DND-41 (cell line): ENCODE measurements at regions not wholly inside any gene's neighbourhood (a gene's known extent, or its start where the extent isn't known, plus 50 kb on each side); places are given as distances from the start of the nearest gene placed in this dataset.

Experiments used
- ATAC-seq: fragments of 200-7000 bp; cut with Tn5 transposase; 3 replicates; pipeline ENCODE4 v1.9.1; 2021; ENCODE audit warnings: low read depth; ENCODE audit not compliant: insufficient read depth
- DNase-seq: peaks from one replicate; pipeline ENCODE4 v3.0.0-alpha.2; 2020
- H2AFZ ChIP-seq: 2 replicates; pipeline ENCODE4 v1.6.0; 2012; ENCODE audit warnings: low read depth, low read length
- H3K27ac ChIP-seq: 2 replicates; pipeline ENCODE4 v1.5.1; 2012; ENCODE audit warnings: low read length, inconsistent platforms
- H3K27me3 ChIP-seq: fragments of 200-600 bp; sonication (generic); 2 replicates; pipeline ENCODE4 v1.6.0; 2012; ENCODE audit warnings: low read length, mild to moderate bottlenecking, inconsistent platforms; ENCODE audit not compliant: insufficient read depth, poor library complexity
- H3K36me3 ChIP-seq: 2 replicates; pipeline ENCODE4 v1.5.1; 2012; ENCODE audit warnings: low read length, inconsistent platforms; ENCODE audit not compliant: insufficient read depth
- H3K4me1 ChIP-seq: 2 replicates; pipeline ENCODE4 v1.5.1; 2012; ENCODE audit warnings: mild to moderate bottlenecking, low read length; ENCODE audit not compliant: insufficient read depth
- H3K4me2 ChIP-seq: 2 replicates; pipeline ENCODE4 v1.6.0; 2012; ENCODE audit warnings: mild to moderate bottlenecking, moderate library complexity, low read length, inconsistent platforms; ENCODE audit not compliant: insufficient read depth
- H3K4me3 ChIP-seq, 2 experiments: fragments of 200-600 bp in 1 of 2; shearing (Covaris generic) in 1 of 2; 2 replicates each; pipeline ENCODE4 v1.5.1; 2012 to 2016; ENCODE audit warnings: inconsistent platforms in 2 of 2, low read length in 2 of 2, mild to moderate bottlenecking in 2 of 2, low read depth in 1 of 2, moderate library complexity in 1 of 2
- H3K79me2 ChIP-seq: 2 replicates; pipeline ENCODE4 v1.6.0; 2012; ENCODE audit warnings: low read length, inconsistent platforms; ENCODE audit not compliant: insufficient read depth
- H3K9ac ChIP-seq: 2 replicates; pipeline ENCODE4 v1.6.0; 2012; ENCODE audit warnings: low read depth, mild to moderate bottlenecking, inconsistent platforms, low read length, moderate library complexity
- H3K9me3 ChIP-seq: 2 replicates; pipeline ENCODE4 v1.5.1; 2012; ENCODE audit warnings: low read length, moderate library complexity, mild to moderate bottlenecking, inconsistent platforms; ENCODE audit not compliant: insufficient read depth, severe bottlenecking
- H4K20me1 ChIP-seq: 2 replicates; pipeline ENCODE4 v1.6.0; 2012; ENCODE audit warnings: low read length; ENCODE audit not compliant: insufficient read depth
- EZH2 ChIP-seq: IDR thresholded peaks from 3 replicates; pipeline ENCODE4 v1.6.1; 2012; ENCODE audit warnings: borderline replicate concordance, low read depth, mild to moderate bottlenecking, moderate library complexity, low read length, inconsistent platforms; ENCODE audit not compliant: severe bottlenecking
- TF ChIP-seq, protein P1 (sequence below): IDR thresholded peaks from 2 replicates; pipeline ENCODE4 v1.5.1; 2012; ENCODE audit warnings: borderline replicate concordance, low read length, moderate library complexity, mild to moderate bottlenecking; ENCODE audit not compliant: poor library complexity, severe bottlenecking; ENCODE audit errors: extremely low read depth

DNA sequence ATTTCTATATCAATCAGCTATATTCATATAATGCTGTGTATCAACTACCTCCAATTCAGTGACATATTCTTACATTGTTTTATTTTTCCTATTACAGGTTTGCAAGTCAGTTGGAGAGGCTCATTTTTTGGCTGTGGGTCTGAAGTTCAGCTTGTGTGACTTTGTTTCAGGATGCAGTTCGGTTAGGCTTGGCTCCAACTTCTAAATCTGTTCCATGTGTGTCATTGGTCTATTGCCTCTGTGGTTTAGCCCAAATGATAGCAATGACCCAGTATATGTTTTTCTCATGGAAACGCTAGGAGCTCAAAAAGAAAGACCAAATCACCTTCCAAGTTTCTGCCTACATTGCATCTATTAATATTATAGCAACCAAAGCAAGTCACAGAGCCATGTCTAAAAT, 848.6 kb upstream of the LRFN5 start:
- Histone ChIP-seq H3K79me2 (no peaks in the 10 kb centered on the region), H2AFZ (no peak overlapping the region), H3K27ac (no peak overlapping the region), H3K27me3 (no peaks in the 10 kb centered on the region), H3K4me3 (no peak overlapping the region), H3K36me3 (no peaks in the 10 kb centered on the region), H4K20me1 (no peaks in the 10 kb centered on the region), H3K9ac (no peak overlapping the region), H3K4me1 (no peaks in the 10 kb centered on the region), H3K4me2 (no peak overlapping the region), H3K9me3 (peaks cover 4% of the 10 kb centered on the region)
- DNase-seq = no peak
- TF ChIP-seq, protein P1, sequence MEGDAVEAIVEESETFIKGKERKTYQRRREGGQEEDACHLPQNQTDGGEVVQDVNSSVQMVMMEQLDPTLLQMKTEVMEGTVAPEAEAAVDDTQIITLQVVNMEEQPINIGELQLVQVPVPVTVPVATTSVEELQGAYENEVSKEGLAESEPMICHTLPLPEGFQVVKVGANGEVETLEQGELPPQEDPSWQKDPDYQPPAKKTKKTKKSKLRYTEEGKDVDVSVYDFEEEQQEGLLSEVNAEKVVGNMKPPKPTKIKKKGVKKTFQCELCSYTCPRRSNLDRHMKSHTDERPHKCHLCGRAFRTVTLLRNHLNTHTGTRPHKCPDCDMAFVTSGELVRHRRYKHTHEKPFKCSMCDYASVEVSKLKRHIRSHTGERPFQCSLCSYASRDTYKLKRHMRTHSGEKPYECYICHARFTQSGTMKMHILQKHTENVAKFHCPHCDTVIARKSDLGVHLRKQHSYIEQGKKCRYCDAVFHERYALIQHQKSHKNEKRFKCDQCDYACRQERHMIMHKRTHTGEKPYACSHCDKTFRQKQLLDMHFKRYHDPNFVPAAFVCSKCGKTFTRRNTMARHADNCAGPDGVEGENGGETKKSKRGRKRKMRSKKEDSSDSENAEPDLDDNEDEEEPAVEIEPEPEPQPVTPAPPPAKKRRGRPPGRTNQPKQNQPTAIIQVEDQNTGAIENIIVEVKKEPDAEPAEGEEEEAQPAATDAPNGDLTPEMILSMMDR = no peak
- no peak for TF ChIP-seq EZH2
- ATAC-seq = no peak

DNA sequence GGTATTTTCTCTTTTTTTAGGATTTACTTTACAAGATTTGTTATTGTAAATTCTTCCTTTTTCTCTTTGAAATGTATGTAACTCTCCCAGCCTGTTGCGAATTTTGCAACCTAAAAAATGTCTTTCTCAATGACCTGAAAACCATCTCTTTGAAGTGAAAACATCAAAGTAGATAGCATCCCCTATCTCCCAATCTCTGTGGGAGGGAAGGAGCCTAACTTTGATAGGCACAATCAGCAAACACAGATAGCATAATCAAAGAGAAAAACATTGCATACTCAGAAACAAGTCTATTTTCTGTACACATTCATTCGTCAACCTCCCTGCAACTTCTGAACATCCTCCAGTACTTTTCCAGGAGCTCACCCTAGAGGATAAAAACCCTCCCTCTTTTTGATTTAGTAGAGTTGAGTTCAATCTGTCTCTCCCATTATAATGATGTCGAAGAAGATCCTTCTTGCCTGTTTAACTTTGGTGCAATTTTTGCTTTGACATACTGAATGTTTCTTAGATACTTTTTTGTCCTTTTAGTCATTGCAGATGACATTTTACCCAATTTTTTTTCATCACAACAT, 849.2 kb upstream of the LRFN5 start:
- Histone ChIP-seq H3K36me3 (no peaks in the 10 kb centered on the region), H3K9ac (no peak overlapping the region), H3K4me2 (no peak overlapping the region), H3K9me3 (peaks cover 4% of the 10 kb centered on the region), H4K20me1 (no peaks in the 10 kb centered on the region), H2AFZ (no peak overlapping the region), H3K79me2 (no peaks in the 10 kb centered on the region), H3K4me3 (no peak overlapping the region), H3K4me1 (no peaks in the 10 kb centered on the region), H3K27ac (no peak overlapping the region), H3K27me3 (no peaks in the 10 kb centered on the region)
- ATAC-seq = no peak
- TF ChIP-seq, protein P1 = no peak
- TF ChIP-seq EZH2 = no peak
- DNase-seq = no peak

DNA sequence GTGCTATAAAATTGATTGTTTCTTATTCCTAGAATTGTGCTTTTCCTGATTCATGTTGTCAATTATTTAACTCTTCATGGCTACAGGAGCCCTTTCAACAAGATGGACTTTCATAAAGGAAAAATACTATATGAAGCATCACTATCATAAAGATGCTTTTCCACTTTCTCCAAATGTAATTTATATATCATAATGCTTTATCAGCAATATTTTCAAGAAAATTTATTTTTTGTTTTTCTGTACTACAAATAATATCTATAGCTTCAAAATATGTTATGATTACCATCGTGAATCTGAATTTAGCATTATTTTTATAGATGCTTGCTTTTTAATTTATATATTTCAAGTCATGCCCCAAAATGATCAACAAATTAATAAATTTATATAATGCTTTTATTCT, 873.5 kb upstream of the LRFN5 start:
- no peak for DNase-seq
- no peak for ATAC-seq
- no peaks in the 10 kb centered on the region for H4K20me1 ChIP-seq
- no peaks in the 10 kb centered on the region for H3K79me2 ChIP-seq
- no peaks in the 10 kb centered on the region for H3K27me3 ChIP-seq
- no peak for TF ChIP-seq EZH2
- TF ChIP-seq, protein P1 = no peak
- no peak overlapping the region for H2AFZ ChIP-seq
- no peak overlapping the region for H3K4me2 ChIP-seq
- no peaks in the 10 kb centered on the region for H3K4me1 ChIP-seq
- H3K9ac ChIP-seq = no peak overlapping the region
- no peaks in the 10 kb centered on the region for H3K36me3 ChIP-seq
- H3K4me3 ChIP-seq = no peak overlapping the region
- peaks cover 7% of the 10 kb centered on the region for H3K9me3 ChIP-seq
- H3K27ac ChIP-seq = no peak overlapping the region

DNA sequence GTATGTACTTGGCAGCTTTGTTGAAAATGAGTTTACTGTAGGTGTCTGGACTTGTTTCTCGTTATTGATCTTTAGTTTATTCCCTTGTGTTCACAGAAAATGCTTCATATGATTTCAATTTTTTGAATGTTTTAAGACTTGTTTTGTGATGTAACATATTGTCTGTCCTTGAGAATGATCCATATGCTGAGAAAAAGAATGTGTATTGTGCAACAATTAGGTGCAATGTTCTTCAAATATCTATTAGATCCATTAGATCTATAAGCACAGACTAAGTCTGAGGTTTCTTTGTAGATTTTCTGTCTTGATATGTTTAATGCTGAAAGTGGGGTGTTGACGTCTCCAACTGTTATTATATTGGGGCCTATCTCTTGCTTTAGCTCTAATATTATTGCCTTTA, 879.6 kb upstream of the LRFN5 start:
- Histone ChIP-seq H3K9ac (no peak overlapping the region), H3K4me1 (no peaks in the 10 kb centered on the region), H3K9me3 (no peaks in the 10 kb centered on the region), H3K27me3 (no peaks in the 10 kb centered on the region), H3K27ac (no peak overlapping the region), H2AFZ (no peak overlapping the region), H3K79me2 (no peaks in the 10 kb centered on the region), H3K36me3 (no peaks in the 10 kb centered on the region), H4K20me1 (no peaks in the 10 kb centered on the region), H3K4me2 (no peak overlapping the region), H3K4me3 (no peak overlapping the region)
- ATAC-seq (no peak), DNase-seq (no peak)
- TF ChIP-seq, protein P1 = no peak
- TF ChIP-seq EZH2 = no peak
